ENCODE measurements at regions not wholly inside any gene's neighbourhood (a gene's known extent, or its start where the extent isn't known, plus 50 kb on each side); places are given as distances from the start of the nearest gene placed in this dataset.

DNA sequence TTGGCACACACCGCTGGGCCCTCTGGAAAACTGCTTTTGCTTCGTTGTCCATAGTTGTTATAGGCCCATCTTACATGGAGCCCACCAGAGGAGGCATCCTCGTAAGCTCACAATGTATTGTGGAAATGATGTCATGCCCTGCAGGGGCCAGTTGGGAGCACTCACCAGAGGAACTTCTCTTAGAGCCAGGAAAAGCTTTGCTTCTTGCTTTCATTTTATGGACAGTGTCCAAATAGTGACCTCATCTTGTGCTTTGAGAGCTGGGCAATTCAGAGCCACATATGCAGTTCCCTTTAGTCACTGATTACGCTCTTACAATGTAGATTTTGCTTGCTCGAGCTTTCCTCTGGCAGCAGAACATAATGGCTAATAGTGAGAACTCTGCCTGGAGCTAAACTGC is 275.6 kb downstream of the AACS start:
- TF ChIP-seq, protein P1, sequence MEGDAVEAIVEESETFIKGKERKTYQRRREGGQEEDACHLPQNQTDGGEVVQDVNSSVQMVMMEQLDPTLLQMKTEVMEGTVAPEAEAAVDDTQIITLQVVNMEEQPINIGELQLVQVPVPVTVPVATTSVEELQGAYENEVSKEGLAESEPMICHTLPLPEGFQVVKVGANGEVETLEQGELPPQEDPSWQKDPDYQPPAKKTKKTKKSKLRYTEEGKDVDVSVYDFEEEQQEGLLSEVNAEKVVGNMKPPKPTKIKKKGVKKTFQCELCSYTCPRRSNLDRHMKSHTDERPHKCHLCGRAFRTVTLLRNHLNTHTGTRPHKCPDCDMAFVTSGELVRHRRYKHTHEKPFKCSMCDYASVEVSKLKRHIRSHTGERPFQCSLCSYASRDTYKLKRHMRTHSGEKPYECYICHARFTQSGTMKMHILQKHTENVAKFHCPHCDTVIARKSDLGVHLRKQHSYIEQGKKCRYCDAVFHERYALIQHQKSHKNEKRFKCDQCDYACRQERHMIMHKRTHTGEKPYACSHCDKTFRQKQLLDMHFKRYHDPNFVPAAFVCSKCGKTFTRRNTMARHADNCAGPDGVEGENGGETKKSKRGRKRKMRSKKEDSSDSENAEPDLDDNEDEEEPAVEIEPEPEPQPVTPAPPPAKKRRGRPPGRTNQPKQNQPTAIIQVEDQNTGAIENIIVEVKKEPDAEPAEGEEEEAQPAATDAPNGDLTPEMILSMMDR (conservative IDR thresholded peaks at IDR 0.05) = no peak
- TF ChIP-seq ZFX (IDR thresholded peaks at IDR 0.05) = no peak
